Endothelial cell of umbilical vein (primary cell): ENCODE measurements at regions not wholly inside any gene's neighbourhood (a gene's known extent, or its start where the extent isn't known, plus 50 kb on each side); places are given as distances from the start of the nearest gene placed in this dataset.

ENCODE experiments used
- BruUV-seq: library from RNA; stranded (reverse); fragments of 400-500 nt; replicated peaks from 2 replicates; lab custom pipeline; 2021; lab: Mats Ljungman, UMichigan
- CTCF ChIA-PET: fragments of 300-600, 350-600 bp; sonication (Branson Sonifier 250); formaldehyde crosslinking; loops from one replicate; lab custom pipeline; 2021; ENCODE audit warnings: antibody characterized with exemption, inconsistent platforms; lab: Charles Lee
- POLR2A ChIA-PET: fragments of 300-600, 350-600 bp; sonication (Branson Sonifier 250); formaldehyde crosslinking; loops from one replicate; lab custom pipeline; 2021; ENCODE audit warnings: antibody characterized with exemption, inconsistent platforms; lab: Charles Lee
- DNase-seq: peaks from one replicate; pipeline ENCODE4 v3.0.0-alpha.2; 2011; ENCODE audit warnings: low read depth, low spot score
- FAIRE-seq: peaks from 2 replicates; lab custom pipeline; 2011; peaks lifted over from hg19 to GRCh38; lab: Jason Lieb, UNC
- H2AFZ ChIP-seq: 2 replicates; pipeline ENCODE4 v1.6.0; 2012; ENCODE audit warnings: low read depth, low read length, control low read depth, inconsistent platforms
- H3K27ac ChIP-seq: 2 replicates; pipeline ENCODE4 v1.5.1; 2011; ENCODE audit warnings: low read depth, mild to moderate bottlenecking, control low read depth, low read length, moderate library complexity; ENCODE audit not compliant: insufficient read depth
- H3K27me3 ChIP-seq, 2 experiments: 2 replicates each; pipeline versions ENCODE4 v1.6.0 to v1.6.1; 2011; ENCODE audit warnings: low read length in 2 of 2, mixed read lengths in 1 of 2; ENCODE audit not compliant: control insufficient read depth in 2 of 2, insufficient read depth in 2 of 2
- H3K36me3 ChIP-seq, 2 experiments: 2 replicates in 1 of 2; 3 replicates in 1 of 2; pipeline ENCODE4 v1.5.1; 2011; ENCODE audit warnings: low read length in 2 of 2, mild to moderate bottlenecking in 1 of 2, moderate library complexity in 1 of 2; ENCODE audit not compliant: control insufficient read depth in 2 of 2, insufficient read depth in 2 of 2; ENCODE audit errors: extremely low read depth in 1 of 2
- H3K4me1 ChIP-seq: 3 replicates; pipeline ENCODE4 v1.5.1; 2011; ENCODE audit warnings: mild to moderate bottlenecking, low read length; ENCODE audit not compliant: control insufficient read depth, insufficient read depth; ENCODE audit errors: extremely low read depth
- H3K4me2 ChIP-seq: 2 replicates; pipeline ENCODE4 v1.6.1; 2011; ENCODE audit warnings: low read length, control low read depth, mixed read lengths; ENCODE audit not compliant: insufficient read depth
- H3K4me3 ChIP-seq, 3 experiments: fragments of 200-600 bp in 1 of 3; sonication (generic), shearing (Covaris generic) in 1 of 3; replicated peaks in 1 of 3; 2 replicates each; pipeline ENCODE4 v1.5.1; 2011 to 2016; ENCODE audit warnings: control low read depth in 3 of 3, low read length in 3 of 3, mild to moderate bottlenecking in 2 of 3, inconsistent platforms in 1 of 3, low read depth in 1 of 3, moderate library complexity in 1 of 3; ENCODE audit not compliant: insufficient read depth in 1 of 3
- H3K79me2 ChIP-seq: 2 replicates; pipeline ENCODE4 v1.6.0; 2012; ENCODE audit warnings: low read length, inconsistent platforms; ENCODE audit not compliant: control insufficient read depth, insufficient read depth
- H3K9ac ChIP-seq: replicated peaks from 2 replicates; pipeline ENCODE3; 2011; ENCODE audit warnings: low read length, control low read depth; ENCODE audit not compliant: insufficient read depth; ENCODE audit errors: extremely low read depth
- H3K9me1 ChIP-seq: replicated peaks from 3 replicates; pipeline ENCODE4 v1.6.0; 2011; ENCODE audit warnings: mild to moderate bottlenecking, low read length; ENCODE audit not compliant: control insufficient read depth, insufficient read depth; ENCODE audit errors: extremely low read depth
- H3K9me3 ChIP-seq: replicated peaks from 2 replicates; pipeline ENCODE4 v1.5.1; 2012; ENCODE audit warnings: low read length, inconsistent platforms; ENCODE audit not compliant: control insufficient read depth, insufficient read depth
- H4K20me1 ChIP-seq: replicated peaks from 2 replicates; pipeline ENCODE3; 2011; ENCODE audit warnings: mild to moderate bottlenecking, low read length; ENCODE audit not compliant: control insufficient read depth, insufficient read depth; ENCODE audit errors: extremely low read depth
- EZH2 ChIP-seq: IDR thresholded peaks from 2 replicates; pipeline ENCODE4 v1.6.1; 2012; ENCODE audit warnings: borderline replicate concordance, low read depth, mild to moderate bottlenecking, moderate library complexity, low read length, inconsistent platforms; ENCODE audit not compliant: severe bottlenecking
- FOS ChIP-seq: IDR thresholded peaks from 2 replicates; pipeline ENCODE4 v1.6.1; 2011; ENCODE audit warnings: mild to moderate bottlenecking, low read length, moderate library complexity, borderline replicate concordance; ENCODE audit not compliant: insufficient read depth
- GATA2 ChIP-seq: IDR thresholded peaks from 2 replicates; pipeline ENCODE4 v1.7.0; 2011; ENCODE audit warnings: low read depth, mild to moderate bottlenecking, moderate library complexity, mixed read lengths, low read length; ENCODE audit not compliant: insufficient read length, insufficient read depth
- JUN ChIP-seq: IDR thresholded peaks from 2 replicates; pipeline ENCODE4 v1.6.1; 2011; ENCODE audit warnings: borderline replicate concordance, low read depth; ENCODE audit not compliant: insufficient read length, insufficient read depth
- MAX ChIP-seq: IDR thresholded peaks from 2 replicates; pipeline ENCODE4 v1.6.1; 2011; ENCODE audit not compliant: insufficient read depth, insufficient read length
- MYC ChIP-seq: IDR thresholded peaks from one replicate; pipeline ENCODE4 v1.6.1; 2011; ENCODE audit warnings: mild to moderate bottlenecking, low read depth, low read length
- POLR2A ChIP-seq: IDR thresholded peaks from 2 replicates; pipeline ENCODE4 v1.6.1; 2012; ENCODE audit warnings: low read depth, mild to moderate bottlenecking, control low read depth, low read length
- POLR2AphosphoS5 ChIP-seq: IDR thresholded peaks from 2 replicates; pipeline ENCODE4 v1.6.1; 2012; ENCODE audit warnings: low read depth, mild to moderate bottlenecking, control low read depth, low read length, moderate library complexity; ENCODE audit not compliant: insufficient read depth
- dilution Hi-C: fragments of 300-500 bp; cut with MboI; formaldehyde crosslinking; loops from one replicate; pipeline ENCODE4 v1.15.0; 2019; ENCODE audit warnings: low sequenced_read_pairs; ENCODE audit not compliant: extremely low pct_ligation_motif_present
- intact Hi-C: fragments of 100-400 bp; cut with micrococcal nuclease; formaldehyde crosslinking; loops from one replicate; pipeline ENCODE4 v1.10.0; 2022
- TF ChIP-seq, protein P1 (sequence below), 2 donors: IDR thresholded peaks; 1 replicate in 1 of 2; 2 replicates in 1 of 2; pipeline ENCODE4 v1.5.1; 2011; ENCODE audit warnings: low read length in 2 of 2, mild to moderate bottlenecking in 2 of 2, moderate library complexity in 2 of 2, control low read depth in 1 of 2, inconsistent platforms in 1 of 2, low read depth in 1 of 2; ENCODE audit not compliant: insufficient read depth in 1 of 2; ENCODE audit errors: extremely low read depth in 1 of 2

GRCh38 chr4:173684223-173684622, 154.2 kb upstream of the HAND2 start:
- Histone ChIP-seq H3K36me3 (no peaks in the 10 kb centered on the region), H3K4me3 (no peak overlapping the region), H3K27me3 (no peaks in the 10 kb centered on the region), H4K20me1 (no peaks in the 10 kb centered on the region), H3K4me1 (no peaks in the 10 kb centered on the region), H3K27ac (no peak overlapping the region), H3K9me1 (no peaks in the 10 kb centered on the region), H3K9ac (no peak overlapping the region), H3K4me2 (no peak overlapping the region), H3K79me2 (no peaks in the 10 kb centered on the region), H3K9me3 (no peaks in the 10 kb centered on the region), H2AFZ (no peak overlapping the region)
- TF ChIP-seq POLR2AphosphoS5: no peak
- TF ChIP-seq FOS: no peak
- TF ChIP-seq, protein P1, sequence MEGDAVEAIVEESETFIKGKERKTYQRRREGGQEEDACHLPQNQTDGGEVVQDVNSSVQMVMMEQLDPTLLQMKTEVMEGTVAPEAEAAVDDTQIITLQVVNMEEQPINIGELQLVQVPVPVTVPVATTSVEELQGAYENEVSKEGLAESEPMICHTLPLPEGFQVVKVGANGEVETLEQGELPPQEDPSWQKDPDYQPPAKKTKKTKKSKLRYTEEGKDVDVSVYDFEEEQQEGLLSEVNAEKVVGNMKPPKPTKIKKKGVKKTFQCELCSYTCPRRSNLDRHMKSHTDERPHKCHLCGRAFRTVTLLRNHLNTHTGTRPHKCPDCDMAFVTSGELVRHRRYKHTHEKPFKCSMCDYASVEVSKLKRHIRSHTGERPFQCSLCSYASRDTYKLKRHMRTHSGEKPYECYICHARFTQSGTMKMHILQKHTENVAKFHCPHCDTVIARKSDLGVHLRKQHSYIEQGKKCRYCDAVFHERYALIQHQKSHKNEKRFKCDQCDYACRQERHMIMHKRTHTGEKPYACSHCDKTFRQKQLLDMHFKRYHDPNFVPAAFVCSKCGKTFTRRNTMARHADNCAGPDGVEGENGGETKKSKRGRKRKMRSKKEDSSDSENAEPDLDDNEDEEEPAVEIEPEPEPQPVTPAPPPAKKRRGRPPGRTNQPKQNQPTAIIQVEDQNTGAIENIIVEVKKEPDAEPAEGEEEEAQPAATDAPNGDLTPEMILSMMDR (IDR thresholded peaks at IDR 0.05; ENCODE audit: extremely low read depth in 1 of 2, insufficient read depth in 1 of 2, low read depth in 1 of 2, low read length in 2 of 2): no peak
- no peak for TF ChIP-seq JUN
- no peak for TF ChIP-seq EZH2
- no peak for TF ChIP-seq POLR2A
- no peak for TF ChIP-seq GATA2
- TF ChIP-seq MAX: no peak
- no peak for TF ChIP-seq MYC
- no peak for DNase-seq
- ChIA-PET CTCF (no interaction called here), POLR2A (no interaction called here)
- dilution Hi-C loops (no loop called here), intact Hi-C loops (no loop called here)
- BruUV-seq: no TSS peak
- FAIRE-seq: no peak
